ENCODE measurements at regions not wholly inside any gene's neighbourhood (a gene's known extent, or its start where the extent isn't known, plus 50 kb on each side); places are given as distances from the start of the nearest gene placed in this dataset.

- no peak for DNase-seq
Measured at GRCh38 chr10:52939894-52940293, 167.3 kb upstream of the MBL2 start.

GRCh38 chr10:52933748-52934147 lies 161.2 kb upstream of the MBL2 start:
- DNase-seq, result no peak

DNA sequence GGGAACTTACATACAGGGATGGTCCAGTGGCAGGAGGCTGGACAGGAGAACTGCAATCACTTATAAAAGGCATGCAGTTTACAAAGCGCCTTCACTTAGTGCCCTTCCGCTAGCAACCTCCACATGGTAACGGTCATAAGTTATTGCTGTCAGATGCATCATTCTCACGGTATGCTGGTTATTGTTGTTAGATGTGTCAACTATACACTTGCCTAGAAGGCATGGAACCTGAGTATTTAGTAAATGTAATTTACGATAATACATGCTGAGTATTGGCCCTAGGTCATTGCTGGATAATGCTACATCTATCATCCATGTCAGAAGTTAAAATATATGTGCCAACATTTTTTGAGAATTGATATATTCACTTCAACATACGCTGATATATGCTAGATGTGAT lies 155.1 kb upstream of the MBL2 start:
- no peak for DNase-seq

DNA sequence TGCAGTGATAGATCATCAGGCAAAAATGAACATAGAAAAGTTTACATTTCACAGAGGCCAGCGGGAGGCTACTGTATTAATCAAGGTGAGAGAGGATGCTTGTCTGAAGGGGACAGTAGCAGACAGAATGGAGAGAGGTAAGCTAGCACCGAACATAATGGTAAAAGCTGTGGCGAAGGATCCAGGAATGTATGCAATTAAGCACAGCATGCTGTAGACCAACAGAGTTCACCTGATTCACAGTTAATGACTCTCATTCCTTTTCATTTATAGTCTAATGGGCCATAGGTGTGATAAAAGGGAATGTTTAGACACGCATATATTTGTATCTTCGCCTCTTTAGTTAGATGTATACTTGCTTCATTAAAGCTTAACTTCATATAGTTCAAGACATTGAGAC lies 150.9 kb upstream of the MBL2 start:
- no peak for DNase-seq

- no peak for DNase-seq
Measured at GRCh38 chr10:52918714-52919305, 146.2 kb upstream of the MBL2 start.

- DNase-seq, result no peak
Measured at GRCh38 chr10:52915391-52915790, 142.8 kb upstream of the MBL2 start.

GRCh38 chr10:52911163-52911562 lies 138.6 kb upstream of the MBL2 start:
- DNase-seq, result no peak

DNA sequence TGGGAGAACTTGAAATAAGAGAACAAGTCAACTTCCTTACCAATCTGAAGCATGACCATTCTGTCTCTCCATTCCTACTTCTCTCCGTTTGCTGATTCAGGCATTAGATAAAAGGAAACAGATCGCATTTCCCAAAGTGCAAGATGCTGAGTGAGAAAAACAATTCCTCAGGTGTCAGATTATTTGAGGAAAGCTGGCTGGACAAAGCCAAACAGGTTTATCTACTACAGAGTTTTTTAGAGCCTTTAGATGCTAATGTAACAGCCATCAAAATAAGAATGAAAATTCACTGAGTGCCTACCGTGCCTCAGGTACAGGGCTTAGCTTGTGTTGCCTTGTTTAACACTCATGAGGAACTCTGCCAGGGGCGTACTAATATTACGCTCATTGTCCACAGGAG lies 135.9 kb upstream of the MBL2 start:
- DNase-seq, result no peak

- DNase-seq, result no peak
Measured at GRCh38 chr10:52906046-52906445, 133.5 kb upstream of the MBL2 start.

DNA sequence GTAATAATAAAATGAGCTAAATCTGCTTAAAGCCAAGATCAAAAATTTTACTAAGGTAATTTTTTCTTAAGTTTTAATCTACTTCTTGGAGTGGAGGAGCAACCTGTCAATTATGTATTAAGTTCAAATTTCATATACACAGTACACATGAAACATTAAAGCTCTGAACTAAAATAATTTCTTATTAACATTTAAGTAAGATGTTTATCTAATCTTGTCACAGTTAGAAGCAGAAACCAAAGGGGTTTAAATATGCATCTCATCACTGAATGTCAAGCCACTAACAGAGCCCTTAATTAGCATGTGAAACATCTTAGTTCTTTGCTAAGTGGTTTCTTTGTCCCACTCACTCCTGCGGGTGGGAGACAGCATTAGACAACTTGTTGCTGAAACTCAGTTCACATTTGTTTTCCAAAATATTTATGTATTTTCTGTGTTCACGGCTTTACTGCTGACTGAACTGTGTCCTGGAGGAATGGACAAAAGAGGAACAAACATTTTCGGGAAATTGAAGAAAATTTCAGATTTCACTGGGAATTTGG lies 130.9 kb upstream of the MBL2 start:
- DNase-seq, result no peak

DNA sequence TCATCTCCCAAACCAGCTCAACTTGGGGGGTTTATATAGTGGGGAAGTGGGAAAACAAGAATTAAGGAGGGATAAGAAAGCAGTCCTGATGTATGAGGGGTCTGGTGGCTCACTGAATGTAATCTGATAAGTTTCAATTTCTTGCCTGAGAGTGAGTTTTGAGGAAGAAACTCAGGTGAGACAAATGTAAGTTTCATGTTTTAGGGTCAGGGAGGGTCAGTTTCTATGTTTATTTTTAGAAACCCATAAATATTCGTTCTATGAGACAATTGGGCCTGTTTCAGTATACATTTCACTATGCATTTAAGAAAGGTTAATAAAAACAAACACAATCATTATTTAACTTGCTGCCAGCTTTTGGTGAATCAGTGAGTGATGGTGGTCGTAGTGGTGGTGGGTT lies 128.0 kb upstream of the MBL2 start:
- DNase-seq, result no peak

GRCh38 chr10:52897162-52897561 lies 124.6 kb upstream of the MBL2 start:
- no peak for DNase-seq

DNA sequence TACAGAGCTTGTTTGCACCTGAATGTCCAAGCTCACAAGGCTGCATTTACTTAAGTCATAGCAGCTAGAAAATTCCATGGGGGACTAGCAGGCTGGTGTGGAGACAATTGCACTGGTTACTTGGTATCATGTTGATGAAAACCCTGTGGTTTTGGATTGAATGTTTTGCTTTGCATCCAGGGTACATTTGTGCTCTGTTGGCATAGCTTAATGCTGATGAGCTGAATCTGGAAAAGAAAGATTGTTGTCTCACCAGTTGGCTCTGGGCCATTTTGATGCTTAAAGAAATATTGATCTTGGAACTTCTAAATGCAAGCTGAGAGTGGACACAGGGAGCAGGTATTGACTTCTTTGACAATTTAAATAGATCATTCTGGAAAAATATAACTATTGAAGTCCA lies 122.5 kb upstream of the MBL2 start:
- DNase-seq, result no peak

DNA sequence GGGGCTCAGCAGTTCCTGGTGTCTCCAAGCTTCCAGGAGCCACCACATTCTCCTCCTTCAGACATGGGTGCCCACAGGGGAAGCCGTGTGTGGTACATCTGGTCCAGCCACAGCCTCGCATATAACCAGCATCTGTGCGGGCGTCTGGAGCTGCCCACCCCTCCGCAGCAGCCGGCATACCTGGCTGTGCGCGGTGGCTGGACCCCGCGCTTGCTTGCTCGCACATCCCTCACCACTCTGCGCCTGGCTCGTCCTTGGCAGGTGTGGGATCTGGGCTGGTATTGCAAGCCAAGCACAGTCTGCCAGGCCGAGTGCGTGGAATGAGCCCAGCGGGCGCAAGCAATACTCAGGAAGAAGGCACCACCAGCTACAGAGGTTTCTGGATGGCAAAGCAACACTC lies 117.7 kb upstream of the MBL2 start:
- DNase-seq, result no peak

GRCh38 chr10:52889611-52890010 lies 117.0 kb upstream of the MBL2 start:
- DNase-seq, result no peak

- peak; percentile 55 for DNase-seq
Measured at GRCh38 chr10:52883996-52884871, 111.7 kb upstream of the MBL2 start.

DNA sequence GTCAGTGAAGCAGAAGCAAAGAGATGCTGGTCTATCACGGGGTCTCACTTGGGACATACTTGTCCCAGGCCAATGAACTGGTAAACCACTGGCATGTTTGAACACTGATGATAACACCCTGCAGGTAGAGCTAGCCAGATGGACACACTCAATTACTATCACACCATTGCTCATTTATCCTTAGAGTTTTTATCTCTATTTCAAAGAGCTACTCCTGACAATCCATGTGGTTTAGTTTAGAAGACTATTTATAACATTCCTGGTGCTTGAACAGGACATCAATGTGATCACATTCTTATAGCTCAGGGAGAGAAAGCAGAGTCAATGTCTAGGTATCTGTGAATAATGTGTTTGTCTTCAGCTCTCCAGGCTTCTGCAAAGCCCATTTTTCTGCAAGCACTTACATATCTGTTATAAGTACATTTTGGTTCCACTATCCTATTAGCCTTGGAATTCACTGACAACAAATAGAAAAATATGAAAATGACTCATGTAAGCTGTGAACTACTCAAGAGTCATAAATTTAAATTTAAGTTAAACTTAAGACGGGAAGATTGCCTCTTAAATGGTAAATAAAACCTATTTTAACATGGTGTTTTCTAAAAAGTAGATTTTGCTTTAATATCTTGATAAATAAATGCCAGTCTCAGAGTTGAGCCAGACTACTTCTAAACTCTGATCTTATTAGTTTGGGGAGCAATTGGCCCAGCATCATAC lies 106.7 kb upstream of the MBL2 start:
- DNase-seq, result no peak

- no peak for DNase-seq
Measured at GRCh38 chr10:52877451-52877850, 104.9 kb upstream of the MBL2 start.

GRCh38 chr10:52875336-52875735 lies 102.8 kb upstream of the MBL2 start:
- no peak for DNase-seq

DNA sequence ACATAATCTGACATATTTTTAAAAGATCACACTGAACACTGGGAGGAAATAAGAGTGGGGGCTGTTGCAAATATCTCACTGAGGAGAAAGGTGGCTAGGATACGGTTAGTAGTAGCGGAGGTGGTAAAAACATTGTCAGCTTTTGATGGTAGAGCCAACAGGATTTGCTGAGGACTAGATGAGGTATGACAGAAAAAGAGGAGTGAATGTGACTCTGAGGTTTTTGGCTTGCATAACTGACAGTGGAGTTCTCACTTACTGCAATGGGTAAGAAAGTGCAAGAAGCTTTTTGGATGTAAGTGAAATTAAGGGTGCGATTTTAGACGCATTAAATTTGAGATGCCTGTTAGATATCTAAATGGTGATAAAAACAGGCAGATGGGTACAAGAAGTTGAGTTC lies 102.0 kb upstream of the MBL2 start:
- DNase-seq, result no peak

- no peak for DNase-seq
Measured at GRCh38 chr10:52871191-52871843, 98.7 kb upstream of the MBL2 start.

DNA sequence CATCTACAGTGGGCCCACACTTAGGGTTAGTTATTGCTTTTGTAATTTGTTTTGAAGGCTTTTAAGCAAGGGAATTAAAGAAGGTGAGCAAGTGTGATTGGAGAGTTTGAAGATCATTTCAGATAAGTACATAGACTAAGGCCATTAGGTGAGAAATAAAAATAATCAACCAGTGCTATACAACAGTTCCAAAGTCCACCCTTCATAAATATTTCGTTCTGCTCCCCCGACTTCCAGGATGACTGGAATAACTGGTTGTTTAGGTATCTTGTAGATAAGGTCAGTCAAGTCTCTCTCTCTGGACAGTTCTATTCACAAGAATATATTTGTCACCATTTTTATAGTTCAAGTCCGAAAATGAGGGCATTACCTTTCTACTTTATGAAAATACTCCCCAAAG lies 98.0 kb upstream of the MBL2 start:
- no peak for DNase-seq

DNA sequence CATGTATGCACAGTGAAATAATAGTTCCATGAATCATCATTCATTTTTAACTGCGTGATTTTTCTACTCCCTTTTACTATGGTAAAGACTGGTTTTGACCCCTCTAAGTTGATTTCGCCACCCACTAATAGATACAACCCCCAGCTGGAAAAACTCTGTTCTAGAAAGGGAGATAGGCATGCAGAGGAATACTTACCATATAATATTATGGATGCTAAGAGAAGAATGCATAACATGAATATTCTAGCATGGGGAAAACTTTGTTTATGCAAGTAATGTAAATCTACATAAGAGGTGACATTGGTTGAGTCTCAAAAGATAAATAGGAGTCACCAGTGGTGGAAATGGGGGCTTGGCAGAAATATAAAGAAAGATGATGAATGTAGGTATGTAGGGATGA lies 97.3 kb upstream of the MBL2 start:
- DNase-seq, result no peak

Measured in EL (cell line).